ENCODE measurements at regions not wholly inside any gene's neighbourhood (a gene's known extent, or its start where the extent isn't known, plus 50 kb on each side); places are given as distances from the start of the nearest gene placed in this dataset.

DNA sequence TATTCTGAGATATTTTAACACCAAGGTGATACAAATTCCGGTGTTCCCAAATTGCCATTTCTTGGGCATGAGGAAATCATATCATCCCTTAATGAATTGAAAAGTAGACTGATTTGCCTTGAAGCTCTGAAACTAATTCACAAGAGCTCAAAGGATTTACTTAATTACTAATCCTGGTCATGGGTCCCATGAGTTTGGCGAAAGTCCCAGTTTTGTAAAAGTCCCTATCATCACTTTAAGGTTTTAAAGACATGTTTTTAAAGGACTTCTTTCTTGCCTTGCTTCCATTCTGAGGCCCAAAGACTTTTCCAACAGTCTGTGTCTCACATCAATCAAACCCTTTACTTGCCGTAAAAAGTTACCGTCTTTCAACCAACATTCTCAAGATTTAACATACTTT lies 377.9 kb downstream of the DNAJB9 start:
- TF ChIP-seq, protein P1, sequence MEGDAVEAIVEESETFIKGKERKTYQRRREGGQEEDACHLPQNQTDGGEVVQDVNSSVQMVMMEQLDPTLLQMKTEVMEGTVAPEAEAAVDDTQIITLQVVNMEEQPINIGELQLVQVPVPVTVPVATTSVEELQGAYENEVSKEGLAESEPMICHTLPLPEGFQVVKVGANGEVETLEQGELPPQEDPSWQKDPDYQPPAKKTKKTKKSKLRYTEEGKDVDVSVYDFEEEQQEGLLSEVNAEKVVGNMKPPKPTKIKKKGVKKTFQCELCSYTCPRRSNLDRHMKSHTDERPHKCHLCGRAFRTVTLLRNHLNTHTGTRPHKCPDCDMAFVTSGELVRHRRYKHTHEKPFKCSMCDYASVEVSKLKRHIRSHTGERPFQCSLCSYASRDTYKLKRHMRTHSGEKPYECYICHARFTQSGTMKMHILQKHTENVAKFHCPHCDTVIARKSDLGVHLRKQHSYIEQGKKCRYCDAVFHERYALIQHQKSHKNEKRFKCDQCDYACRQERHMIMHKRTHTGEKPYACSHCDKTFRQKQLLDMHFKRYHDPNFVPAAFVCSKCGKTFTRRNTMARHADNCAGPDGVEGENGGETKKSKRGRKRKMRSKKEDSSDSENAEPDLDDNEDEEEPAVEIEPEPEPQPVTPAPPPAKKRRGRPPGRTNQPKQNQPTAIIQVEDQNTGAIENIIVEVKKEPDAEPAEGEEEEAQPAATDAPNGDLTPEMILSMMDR (IDR thresholded peaks at IDR 0.05; ENCODE audit: low read length): no peak
- no peak for TF ChIP-seq EZH2 (IDR thresholded peaks at IDR 0.05; ENCODE audit: borderline replicate concordance, low read length)
